GM12892 (cell line): ENCODE measurements at regions not wholly inside any gene's neighbourhood (a gene's known extent, or its start where the extent isn't known, plus 50 kb on each side); places are given as distances from the start of the nearest gene placed in this dataset.

Experiments used
- DNase-seq: peaks from one replicate; pipeline ENCODE4 v3.0.0; 2011; ENCODE audit not compliant: insufficient read length
- FAIRE-seq: peaks from 2 replicates; lab custom pipeline; 2011; peaks lifted over from hg19 to GRCh38; lab: Jason Lieb, UNC
- POLR2A ChIP-seq: IDR thresholded peaks from 2 replicates; pipeline ENCODE4 v1.6.1; 2011; ENCODE audit warnings: low read depth, low read length, control low read depth
- POLR2AphosphoS5 ChIP-seq: IDR thresholded peaks from 2 replicates; pipeline ENCODE4 v1.6.1; 2011; ENCODE audit warnings: low read depth, low read length, control low read depth
- TAF1 ChIP-seq: IDR thresholded peaks from 2 replicates; pipeline ENCODE4 v1.6.1; 2011; ENCODE audit warnings: low read depth, mild to moderate bottlenecking, control low read depth, low read length, borderline replicate concordance

- FAIRE-seq (no peak), DNase-seq (no peak)
Observed at GRCh38 chr11:44377914-44378321, 68.0 kb upstream of the ALX4 start.

GRCh38 chr11:44379141-44380008, 69.4 kb upstream of the ALX4 start:
- no peak for FAIRE-seq
- DNase-seq, result no peak
- TF ChIP-seq TAF1 (no peak), POLR2A (no peak), POLR2AphosphoS5 (no peak)

More at GRCh38 chr11:44377914-44378321, 68.0 kb upstream of the ALX4 start:
- no peak for TF ChIP-seq TAF1
- TF ChIP-seq POLR2AphosphoS5, result no peak
- no peak for TF ChIP-seq POLR2A

- TF ChIP-seq POLR2A (no peak), TAF1 (no peak), POLR2AphosphoS5 (no peak)
- FAIRE-seq, result no peak
- DNase-seq, result no peak
Observed at GRCh38 chr11:44380009-44380313, 70.0 kb upstream of the ALX4 start.

DNA sequence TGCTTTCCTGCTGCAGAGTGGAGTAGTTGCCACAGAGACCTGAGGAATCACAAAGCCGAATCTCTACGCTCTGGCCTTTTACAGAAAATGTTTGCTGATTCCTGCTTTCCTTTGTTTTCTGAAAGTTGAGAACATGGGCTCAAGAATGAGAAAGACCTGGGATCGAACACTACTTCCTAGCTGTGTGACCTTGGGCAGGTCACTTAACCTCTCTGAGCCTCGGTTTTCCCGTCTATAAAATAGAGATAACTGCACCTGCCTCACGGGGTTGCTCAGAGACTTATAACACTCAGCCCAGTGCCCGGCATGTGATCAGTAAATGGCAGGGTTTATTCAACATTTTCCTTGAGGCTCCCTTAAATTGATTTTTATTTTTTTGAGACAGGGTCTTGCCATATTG, 70.9 kb upstream of the ALX4 start:
- DNase-seq (no peak), FAIRE-seq (no peak)
- no peak for TF ChIP-seq POLR2AphosphoS5
- no peak for TF ChIP-seq TAF1
- no peak for TF ChIP-seq POLR2A

- TF ChIP-seq POLR2A, result no peak
- no peak for TF ChIP-seq TAF1
- no peak for TF ChIP-seq POLR2AphosphoS5
- DNase-seq (no peak), FAIRE-seq (no peak)
Observed at GRCh38 chr11:44381261-44381660, 71.3 kb upstream of the ALX4 start.

DNA sequence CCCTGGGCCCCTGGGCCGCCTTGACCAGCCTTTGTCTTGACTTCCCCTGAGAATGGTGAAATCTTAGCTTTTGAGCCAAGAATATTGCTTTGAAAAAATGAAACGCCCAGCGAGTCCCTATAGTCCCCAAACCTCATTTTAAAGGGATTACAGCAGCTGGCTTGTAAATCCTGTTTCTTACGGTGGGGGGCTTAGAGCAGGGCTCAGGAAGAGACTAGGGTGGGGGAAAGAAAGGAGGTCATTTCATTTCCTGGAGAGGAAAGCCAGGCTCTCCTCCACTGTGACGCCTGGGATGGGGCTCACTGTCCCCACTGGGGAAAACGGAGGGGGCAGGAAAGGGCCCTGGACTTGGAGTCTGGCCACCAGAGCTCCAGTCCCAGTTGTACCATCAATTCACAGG, 72.2 kb upstream of the ALX4 start:
- no peak for DNase-seq
- FAIRE-seq, result no peak
- TF ChIP-seq POLR2AphosphoS5 (no peak), TAF1 (no peak), POLR2A (no peak)

DNA sequence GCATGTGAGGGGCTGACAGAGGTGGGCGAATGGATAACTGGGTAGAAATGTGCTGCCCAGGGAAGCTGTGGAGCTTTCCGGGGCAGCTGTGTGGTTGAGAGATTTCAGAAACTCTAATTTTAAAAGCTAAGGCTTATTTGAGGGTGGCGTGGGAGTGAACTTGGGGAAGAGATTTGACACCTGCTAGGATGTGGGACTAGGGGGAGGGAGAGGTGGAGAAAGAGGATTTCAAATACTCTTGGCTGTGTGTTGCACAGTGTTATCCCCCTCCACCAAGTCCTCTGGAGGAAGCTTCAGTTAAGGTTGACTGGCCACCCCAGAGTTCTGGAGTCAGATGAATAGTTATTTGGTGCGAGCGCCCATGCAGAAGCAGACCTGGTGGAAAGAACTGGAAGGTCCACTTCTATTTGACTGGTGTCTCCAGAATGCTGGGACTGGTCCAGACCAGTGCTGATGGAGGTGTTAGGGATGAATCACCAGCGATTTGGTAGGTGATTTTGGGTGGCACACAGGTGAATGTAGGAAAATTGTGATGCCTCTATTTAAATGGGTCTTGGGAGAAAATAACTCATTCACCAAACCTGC, 72.8 kb upstream of the ALX4 start:
- DNase-seq (no peak), FAIRE-seq (no peak)
- TF ChIP-seq POLR2AphosphoS5, result no peak

GRCh38 chr11:44383246-44383645, 73.3 kb upstream of the ALX4 start:
- TF ChIP-seq POLR2AphosphoS5 (no peak), POLR2A (no peak), TAF1 (no peak)
- no peak for DNase-seq
- no peak for FAIRE-seq

- DNase-seq, result no peak
- no peak for FAIRE-seq
- TF ChIP-seq POLR2AphosphoS5 (no peak), TAF1 (no peak), POLR2A (no peak)
Observed at GRCh38 chr11:44387415-44387814, 77.5 kb upstream of the ALX4 start.

- TF ChIP-seq POLR2A (no peak), POLR2AphosphoS5 (no peak), TAF1 (no peak)
- DNase-seq, result no peak
- no peak for FAIRE-seq
Observed at GRCh38 chr11:44387825-44388224, 77.9 kb upstream of the ALX4 start.

- no peak for DNase-seq
- TF ChIP-seq TAF1 (no peak), POLR2AphosphoS5 (no peak), POLR2A (no peak)
- no peak for FAIRE-seq
Observed at GRCh38 chr11:44388828-44389657, 79.1 kb upstream of the ALX4 start.
